MM.1S (cell line): ENCODE measurements at regions not wholly inside any gene's neighbourhood (a gene's known extent, or its start where the extent isn't known, plus 50 kb on each side); places are given as distances from the start of the nearest gene placed in this dataset.

Experiments
- DNase-seq: peaks from one replicate; pipeline ENCODE4 v3.0.0-alpha.2; 2015
- H2AFZ ChIP-seq: fragments of 300-600 bp; sonication (generic); 2 replicates; pipeline ENCODE4 v1.6.0; 2016; ENCODE audit warnings: antibody characterized with exemption, low read length
- H3F3A ChIP-seq: fragments of 300-600 bp; sonication (generic); 2 replicates; pipeline ENCODE4 v1.6.1; 2016; ENCODE audit warnings: mild to moderate bottlenecking, antibody characterized with exemption, low read length, moderate library complexity, mixed read lengths; ENCODE audit not compliant: insufficient read depth
- H3K27ac ChIP-seq: fragments of 300-600 bp; sonication (generic); 2 replicates; pipeline ENCODE4 v1.5.1; 2016; ENCODE audit warnings: mild to moderate bottlenecking, low read length
- H3K27me3 ChIP-seq: fragments of 300-600 bp; sonication (generic); replicated peaks from 2 replicates; pipeline ENCODE4 v1.6.0; 2016; ENCODE audit warnings: low read length; ENCODE audit not compliant: insufficient read depth
- H3K36me3 ChIP-seq: fragments of 300-600 bp; sonication (generic); replicated peaks from 2 replicates; pipeline ENCODE4 v1.6.1; 2016; ENCODE audit warnings: mild to moderate bottlenecking, low read length, mixed read lengths; ENCODE audit not compliant: insufficient read depth
- H3K4me1 ChIP-seq: fragments of 300-600 bp; sonication (generic); 2 replicates; pipeline ENCODE4 v1.6.1; 2016; ENCODE audit warnings: low read length, mixed read lengths
- H3K4me2 ChIP-seq: fragments of 300-600 bp; sonication (generic); 2 replicates; pipeline ENCODE4 v1.6.0; 2016; ENCODE audit warnings: low read depth, low read length
- H3K4me3 ChIP-seq: fragments of 300-600 bp; sonication (generic); 2 replicates; pipeline ENCODE4 v1.5.1; 2016; ENCODE audit warnings: low read length, mixed read lengths
- H3K79me2 ChIP-seq: fragments of 300-600 bp; sonication (generic); 2 replicates; pipeline ENCODE4 v1.6.1; 2016; ENCODE audit warnings: mixed run types, low read length, mixed read lengths
- H3K9ac ChIP-seq: fragments of 300-600 bp; sonication (generic); 2 replicates; pipeline ENCODE4 v1.6.1; 2016; ENCODE audit warnings: low read length, mixed read lengths
- H3K9me2 ChIP-seq: fragments of 300-600 bp; sonication (generic); replicated peaks from 2 replicates; pipeline ENCODE4 v1.6.1; 2016; ENCODE audit warnings: mild to moderate bottlenecking, low read length, mixed read lengths; ENCODE audit not compliant: insufficient read depth
- H3K9me3 ChIP-seq: fragments of 300-600 bp; sonication (generic); replicated peaks from 2 replicates; pipeline ENCODE4 v1.6.1; 2016; ENCODE audit warnings: mild to moderate bottlenecking, low read length, mixed read lengths; ENCODE audit not compliant: insufficient read depth
- H4K20me1 ChIP-seq: fragments of 300-600 bp; sonication (generic); 2 replicates; pipeline ENCODE4 v1.6.1; 2016; ENCODE audit warnings: mild to moderate bottlenecking, low read length, moderate library complexity, mixed read lengths; ENCODE audit not compliant: insufficient read depth
- CTCF ChIP-seq: fragments of 300-600 bp; sonication (generic); IDR thresholded peaks from 2 replicates; pipeline ENCODE4 v1.5.1; 2016; ENCODE audit warnings: antibody characterized with exemption, low read length, mixed read lengths
- EZH2 ChIP-seq: fragments of 300-600 bp; sonication (generic); optimal IDR thresholded peaks from 2 replicates; pipeline ENCODE3; 2017; ENCODE audit warnings: low read depth, mild to moderate bottlenecking, antibody characterized with exemption, low read length, mixed read lengths
- EZH2phosphoT487 ChIP-seq: fragments of 300-600 bp; sonication (generic); IDR thresholded peaks from 2 replicates; pipeline ENCODE4 v1.6.1; 2018; ENCODE audit warnings: antibody characterized with exemption, low read length

DNA sequence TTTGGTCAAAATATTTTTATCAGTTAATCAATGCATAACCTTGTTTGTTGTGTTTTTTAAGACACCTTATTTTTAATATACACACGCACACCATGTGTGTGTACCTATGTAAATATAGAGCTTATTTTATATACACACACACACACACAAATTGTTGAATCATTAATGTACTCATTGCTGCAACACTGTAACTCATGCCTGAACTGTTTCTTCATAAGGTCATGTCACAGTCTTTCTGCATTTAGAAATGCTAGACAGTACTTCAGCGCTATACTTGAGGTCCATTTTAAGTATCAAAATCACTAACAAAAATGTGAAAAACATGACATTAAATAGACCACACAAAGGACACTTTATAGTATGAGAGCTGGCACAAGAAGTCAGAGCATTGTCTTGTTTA is 589.4 kb downstream of the SI start:
- Histone ChIP-seq H3K27me3 (no peaks in the 10 kb centered on the region), H3K27ac (no peak overlapping the region), H2AFZ (no peak overlapping the region), H3K4me2 (no peak overlapping the region), H3F3A (no peaks in the 10 kb centered on the region), H3K9ac (no peak overlapping the region), H3K79me2 (no peaks in the 10 kb centered on the region), H3K36me3 (no peaks in the 10 kb centered on the region), H3K9me3 (no peaks in the 10 kb centered on the region), H3K9me2 (no peaks in the 10 kb centered on the region), H3K4me3 (no peak overlapping the region), H4K20me1 (no peaks in the 10 kb centered on the region), H3K4me1 (no peaks in the 10 kb centered on the region)
- TF ChIP-seq EZH2 (no peak), CTCF (no peak), EZH2phosphoT487 (no peak)
- DNase-seq, result no peak

DNA sequence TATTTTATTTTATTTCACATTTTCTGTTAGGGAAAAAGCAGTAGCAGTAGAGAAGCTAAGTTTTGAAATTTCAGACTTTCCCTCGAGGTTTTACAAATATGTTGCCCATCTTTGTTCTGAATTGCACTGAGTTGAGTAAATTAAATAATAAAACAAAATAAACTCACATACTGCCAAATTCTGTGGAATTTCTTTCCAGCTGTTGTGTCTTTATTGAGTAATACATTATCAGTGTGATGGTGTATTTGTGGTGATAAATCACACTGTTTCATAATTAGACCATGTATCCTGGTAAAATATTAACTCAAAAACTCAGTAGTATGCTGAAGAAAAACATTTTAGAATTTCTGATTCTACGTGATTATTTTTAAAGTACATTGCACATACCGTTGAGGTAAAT is 592.1 kb downstream of the SI start:
- TF ChIP-seq EZH2phosphoT487 (no peak), EZH2 (no peak), CTCF (no peak)
- no peak for DNase-seq
- no peak overlapping the region for H3K4me2 ChIP-seq
- no peak overlapping the region for H2AFZ ChIP-seq
- H3K36me3 ChIP-seq, result no peaks in the 10 kb centered on the region
- H3K27me3 ChIP-seq, result no peaks in the 10 kb centered on the region
- no peaks in the 10 kb centered on the region for H3K4me1 ChIP-seq
- H3K9me2 ChIP-seq, result no peaks in the 10 kb centered on the region
- H3K9me3 ChIP-seq, result no peaks in the 10 kb centered on the region
- H3K79me2 ChIP-seq, result no peaks in the 10 kb centered on the region
- H4K20me1 ChIP-seq, result no peaks in the 10 kb centered on the region
- H3K9ac ChIP-seq, result no peak overlapping the region
- no peaks in the 10 kb centered on the region for H3F3A ChIP-seq
- no peak overlapping the region for H3K4me3 ChIP-seq
- no peak overlapping the region for H3K27ac ChIP-seq

DNA sequence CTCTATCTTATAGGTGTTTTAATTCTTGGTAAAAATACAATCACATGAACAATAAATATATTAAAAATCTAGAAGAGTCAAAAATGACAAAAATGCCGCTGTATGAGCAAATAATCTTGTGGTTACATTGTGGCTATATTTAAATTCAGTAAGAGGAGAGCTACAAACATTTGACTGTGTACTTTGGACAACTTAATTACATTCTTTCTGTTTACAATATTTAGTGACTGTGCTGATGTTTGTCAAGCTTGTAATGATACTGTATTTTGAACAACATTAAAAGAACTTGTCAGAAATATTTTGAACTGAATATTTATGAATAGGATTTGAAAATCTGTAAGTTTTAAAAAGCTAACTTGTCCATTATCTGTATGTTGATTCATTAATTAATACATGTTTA is 598.3 kb downstream of the SI start:
- Histone ChIP-seq H3K27me3 (no peaks in the 10 kb centered on the region), H3F3A (no peaks in the 10 kb centered on the region), H4K20me1 (no peaks in the 10 kb centered on the region), H3K4me2 (no peak overlapping the region), H2AFZ (no peak overlapping the region), H3K9ac (no peak overlapping the region), H3K36me3 (no peaks in the 10 kb centered on the region), H3K9me2 (no peaks in the 10 kb centered on the region), H3K27ac (no peak overlapping the region), H3K4me3 (no peak overlapping the region), H3K79me2 (no peaks in the 10 kb centered on the region), H3K9me3 (no peaks in the 10 kb centered on the region), H3K4me1 (no peaks in the 10 kb centered on the region)
- no peak for DNase-seq
- TF ChIP-seq CTCF (no peak), EZH2 (no peak), EZH2phosphoT487 (no peak)

DNA sequence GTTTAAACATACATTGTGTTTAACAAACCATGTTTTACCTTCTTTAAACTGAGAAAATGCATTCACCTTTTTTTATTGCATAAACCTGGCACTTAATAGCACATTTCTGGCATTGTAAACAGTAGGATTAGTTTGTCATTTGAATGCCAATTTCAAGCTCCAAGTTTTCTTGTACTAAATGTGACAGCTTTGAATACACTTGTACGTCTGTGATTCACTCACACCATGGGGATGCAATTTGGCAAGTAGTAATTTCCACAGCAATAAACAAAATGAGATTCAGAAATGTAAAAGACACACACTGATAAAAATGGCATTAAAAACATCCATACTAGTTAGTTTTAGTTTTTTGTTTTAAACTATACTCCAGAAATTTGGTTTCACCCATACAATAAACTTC is 598.9 kb downstream of the SI start:
- no peak overlapping the region for H3K4me2 ChIP-seq
- H3K79me2 ChIP-seq, result no peaks in the 10 kb centered on the region
- no peaks in the 10 kb centered on the region for H3K36me3 ChIP-seq
- no peaks in the 10 kb centered on the region for H3K27me3 ChIP-seq
- H3K27ac ChIP-seq, result no peak overlapping the region
- no peak for TF ChIP-seq CTCF
- no peaks in the 10 kb centered on the region for H3K9me2 ChIP-seq
- no peaks in the 10 kb centered on the region for H3K4me1 ChIP-seq
- DNase-seq, result no peak
- H3F3A ChIP-seq, result no peaks in the 10 kb centered on the region
- no peak overlapping the region for H2AFZ ChIP-seq
- no peak overlapping the region for H3K9ac ChIP-seq
- H4K20me1 ChIP-seq, result no peaks in the 10 kb centered on the region
- no peaks in the 10 kb centered on the region for H3K9me3 ChIP-seq
- H3K4me3 ChIP-seq, result no peak overlapping the region
